ENCODE measurements at regions not wholly inside any gene's neighbourhood (a gene's known extent, or its start where the extent isn't known, plus 50 kb on each side); places are given as distances from the start of the nearest gene placed in this dataset.
A peak's percentile ranks its signal among the peaks of the same experiment; 100 is the strongest.

DNA sequence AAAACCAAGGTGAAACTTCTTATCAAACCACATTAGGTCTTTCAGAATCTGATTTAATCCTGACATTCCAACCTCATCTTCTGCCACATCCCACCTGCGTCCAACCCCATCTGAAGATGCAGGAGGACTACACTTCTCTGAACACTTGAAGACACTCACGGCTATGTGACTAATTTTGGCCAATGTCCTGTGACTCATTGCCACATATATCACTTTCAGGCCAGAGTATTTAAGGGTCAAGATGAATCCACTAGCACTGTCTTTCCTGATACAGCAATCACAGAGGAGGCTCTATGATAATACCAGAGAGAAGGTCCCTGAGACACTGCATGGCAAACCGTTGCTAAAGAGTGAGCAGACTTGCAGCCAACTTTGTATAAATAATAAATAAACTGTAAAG is 323.4 kb downstream of the NR2F1-AS1 start:
- TF ChIP-seq, protein P1, sequence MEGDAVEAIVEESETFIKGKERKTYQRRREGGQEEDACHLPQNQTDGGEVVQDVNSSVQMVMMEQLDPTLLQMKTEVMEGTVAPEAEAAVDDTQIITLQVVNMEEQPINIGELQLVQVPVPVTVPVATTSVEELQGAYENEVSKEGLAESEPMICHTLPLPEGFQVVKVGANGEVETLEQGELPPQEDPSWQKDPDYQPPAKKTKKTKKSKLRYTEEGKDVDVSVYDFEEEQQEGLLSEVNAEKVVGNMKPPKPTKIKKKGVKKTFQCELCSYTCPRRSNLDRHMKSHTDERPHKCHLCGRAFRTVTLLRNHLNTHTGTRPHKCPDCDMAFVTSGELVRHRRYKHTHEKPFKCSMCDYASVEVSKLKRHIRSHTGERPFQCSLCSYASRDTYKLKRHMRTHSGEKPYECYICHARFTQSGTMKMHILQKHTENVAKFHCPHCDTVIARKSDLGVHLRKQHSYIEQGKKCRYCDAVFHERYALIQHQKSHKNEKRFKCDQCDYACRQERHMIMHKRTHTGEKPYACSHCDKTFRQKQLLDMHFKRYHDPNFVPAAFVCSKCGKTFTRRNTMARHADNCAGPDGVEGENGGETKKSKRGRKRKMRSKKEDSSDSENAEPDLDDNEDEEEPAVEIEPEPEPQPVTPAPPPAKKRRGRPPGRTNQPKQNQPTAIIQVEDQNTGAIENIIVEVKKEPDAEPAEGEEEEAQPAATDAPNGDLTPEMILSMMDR (conservative IDR thresholded peaks at IDR 0.05), result no peak
- TF ChIP-seq ZFX (IDR thresholded peaks at IDR 0.05), result no peak
- no peak overlapping the region for H3K27ac ChIP-seq

DNA sequence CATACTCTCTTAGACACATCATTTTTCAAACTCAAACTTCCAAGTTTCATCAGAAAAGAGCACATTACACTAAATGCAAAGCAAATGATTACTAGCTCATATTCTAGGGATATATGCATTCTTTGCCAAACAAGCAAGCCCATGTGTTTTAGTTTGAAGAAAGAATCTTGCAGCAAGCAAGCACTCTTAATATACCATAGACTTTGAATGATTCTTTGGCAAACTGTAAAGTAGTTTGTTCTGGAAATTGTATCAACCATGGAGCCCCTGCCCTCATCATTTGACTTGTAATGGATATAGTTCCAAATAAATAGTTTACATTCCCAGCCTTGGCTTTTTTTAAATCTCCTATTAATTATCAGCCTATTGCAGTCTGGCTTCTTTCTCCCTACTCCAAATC is 325.2 kb downstream of the NR2F1-AS1 start:
- TF ChIP-seq, protein P1 (conservative IDR thresholded peaks at IDR 0.05), result no peak
- TF ChIP-seq ZFX (IDR thresholded peaks at IDR 0.05), result no peak
- H3K27ac ChIP-seq, result no peak overlapping the region

DNA sequence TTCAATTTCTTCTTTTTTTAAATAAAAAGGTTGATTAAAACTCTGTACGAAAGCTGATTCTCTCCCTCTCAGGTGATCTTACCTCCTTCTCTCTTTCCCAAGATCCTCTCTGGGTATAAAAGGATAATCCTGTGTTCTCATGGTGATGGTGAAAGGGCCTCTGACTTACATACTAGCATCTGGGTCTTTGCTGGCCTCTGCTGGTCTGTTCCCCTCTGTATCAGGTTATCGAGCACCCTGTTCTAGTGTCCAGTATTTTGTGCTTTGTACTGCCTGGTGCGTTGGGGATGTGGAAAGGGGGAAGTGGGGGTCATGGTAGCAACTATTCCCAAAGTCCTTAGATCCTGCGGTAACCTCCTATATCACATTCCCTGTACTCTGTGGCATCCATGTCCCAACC is 328.9 kb downstream of the NR2F1-AS1 start:
- H3K27ac ChIP-seq, result no peak overlapping the region
- TF ChIP-seq, protein P1 (conservative IDR thresholded peaks at IDR 0.05), result peak; percentile 6; the same call in 1 of the 2 replicates
- no peak for TF ChIP-seq ZFX (IDR thresholded peaks at IDR 0.05)

DNA sequence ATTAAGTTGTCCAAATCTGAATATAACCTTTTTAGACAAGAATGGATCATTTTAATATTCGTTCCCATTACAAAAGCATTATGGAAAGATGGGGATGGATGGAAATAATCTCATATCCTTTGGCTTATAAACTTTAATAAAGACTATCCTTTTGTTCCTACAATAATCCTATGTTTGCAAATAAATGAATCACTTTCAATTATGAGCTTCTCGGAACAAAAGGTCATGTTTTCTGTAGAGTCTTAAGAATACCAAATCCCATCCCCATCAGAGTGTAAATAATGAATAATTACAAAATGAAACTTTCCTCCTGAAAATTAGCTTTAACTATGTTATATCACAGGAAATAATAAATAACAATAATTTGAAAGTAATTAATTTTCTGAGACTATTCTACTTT is 329.7 kb downstream of the NR2F1-AS1 start:
- TF ChIP-seq, protein P1 (conservative IDR thresholded peaks at IDR 0.05), result no peak
- TF ChIP-seq ZFX (IDR thresholded peaks at IDR 0.05), result no peak
- H3K27ac ChIP-seq, result no peak overlapping the region

DNA sequence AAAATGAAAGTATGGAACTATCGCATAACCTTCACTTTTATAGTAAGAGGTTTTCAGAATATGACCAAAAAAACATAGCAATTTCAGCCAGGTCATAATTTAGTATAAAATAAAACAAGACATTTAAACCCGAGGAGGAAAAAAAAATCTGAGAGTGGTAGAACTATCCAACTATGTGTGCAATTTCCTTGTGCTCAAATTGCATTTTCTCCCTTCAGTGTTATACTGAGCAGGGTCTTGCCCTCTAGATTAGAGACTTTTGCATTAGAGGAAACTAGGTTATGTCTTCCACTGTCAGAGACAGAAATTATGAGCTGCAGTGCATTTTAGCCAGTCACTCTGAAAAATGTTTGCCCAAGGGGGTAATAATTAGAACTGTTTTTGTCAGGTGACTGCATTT is 330.6 kb downstream of the NR2F1-AS1 start:
- no peak for TF ChIP-seq ZFX (IDR thresholded peaks at IDR 0.05)
- TF ChIP-seq, protein P1 (conservative IDR thresholded peaks at IDR 0.05), result no peak
- no peak overlapping the region for H3K27ac ChIP-seq

DNA sequence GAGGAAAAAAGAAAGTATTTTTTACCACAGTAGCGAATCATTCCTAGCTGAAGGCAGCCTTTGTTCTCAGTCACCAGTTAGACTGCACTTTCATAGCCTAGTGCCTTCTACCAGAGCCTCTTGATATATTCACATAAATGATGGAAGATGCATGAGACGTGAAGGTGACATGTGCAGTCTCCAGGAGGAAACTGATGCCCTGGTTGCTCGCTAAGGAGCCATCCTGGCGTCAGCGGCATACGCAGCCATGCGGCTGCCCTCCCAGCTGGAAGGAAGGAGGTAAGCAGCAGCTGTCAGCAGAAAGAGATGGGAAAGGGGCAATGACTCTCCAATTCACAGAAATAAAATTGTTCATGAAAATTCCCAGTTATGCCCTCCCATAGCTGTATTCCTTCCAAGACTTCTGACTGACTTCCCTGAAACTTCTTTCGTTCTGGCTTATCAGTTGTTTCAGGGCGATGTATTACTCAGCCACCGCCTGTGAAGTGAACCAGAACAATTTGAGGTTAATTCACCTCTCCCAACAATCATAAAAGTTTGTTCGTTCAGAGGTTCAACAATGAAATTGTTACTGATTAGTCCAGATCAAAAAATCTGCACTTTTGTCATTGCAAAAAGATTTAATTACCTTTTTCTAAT is 331.2 kb downstream of the NR2F1-AS1 start:
- no peak for TF ChIP-seq ZFX (IDR thresholded peaks at IDR 0.05)
- TF ChIP-seq, protein P1 (conservative IDR thresholded peaks at IDR 0.05), result no peak
- H3K27ac ChIP-seq, result no peak overlapping the region

DNA sequence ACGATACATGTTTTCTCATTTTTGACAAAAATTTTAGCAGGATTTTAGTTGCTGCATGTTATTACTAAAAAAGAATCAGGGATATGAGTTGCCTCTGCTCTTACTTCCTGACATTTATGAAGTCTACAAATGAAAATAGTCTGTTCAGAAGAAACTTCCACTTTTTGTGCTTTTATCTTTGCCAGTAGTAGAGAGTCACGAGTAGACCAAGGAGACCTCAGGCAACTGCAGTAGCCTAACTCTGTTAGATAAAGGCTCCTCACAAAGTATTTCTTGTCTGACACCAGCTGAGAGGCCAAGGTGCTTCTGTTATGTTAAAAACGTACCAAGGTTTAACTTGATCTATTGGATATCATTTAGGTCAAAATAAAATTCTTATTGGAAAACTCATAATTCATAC is 333.9 kb downstream of the NR2F1-AS1 start:
- no peak overlapping the region for H3K27ac ChIP-seq

More for the DNA sequence above, 333.9 kb downstream of the NR2F1-AS1 start:
- no peak for TF ChIP-seq ZFX (IDR thresholded peaks at IDR 0.05)
- TF ChIP-seq, protein P1 (conservative IDR thresholded peaks at IDR 0.05), result no peak
